GM18858 (cell line): ENCODE measurements at regions not wholly inside any gene's neighbourhood (a gene's known extent, or its start where the extent isn't known, plus 50 kb on each side); places are given as distances from the start of the nearest gene placed in this dataset.
"Not testable (repeated sequence)": the region's sequence is repeated elsewhere in the genome, so short reads cannot be mapped to it uniquely, and the experiment has no call there.

Experiments used
- ATAC-seq: cut with Tn5 transposase; IDR thresholded peaks from one replicate; pipeline ENCODE4 v1.9.1; 2021; ENCODE audit not compliant: unreplicated experiment

DNA sequence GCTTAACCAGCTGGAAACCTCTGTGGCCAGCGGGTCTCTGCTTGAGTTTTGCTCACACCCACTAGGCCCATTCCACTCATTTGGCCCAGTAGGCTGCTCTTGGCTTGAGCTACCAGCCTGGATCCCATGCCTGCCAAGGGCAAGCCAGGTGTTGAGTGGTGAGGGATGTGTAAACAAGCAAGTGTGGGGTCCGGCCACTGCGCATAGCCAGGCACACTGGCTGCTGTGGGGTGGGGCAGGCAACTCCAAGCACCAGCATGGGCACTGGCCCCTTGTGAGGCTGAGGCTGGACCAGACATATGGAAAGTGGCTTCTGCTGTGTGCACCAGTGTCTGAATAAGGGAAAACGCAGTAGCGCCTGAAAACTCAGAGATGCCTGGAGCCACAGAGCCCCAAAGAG, 732.7 kb downstream of the NR4A2 start:
- no peak for ATAC-seq

DNA sequence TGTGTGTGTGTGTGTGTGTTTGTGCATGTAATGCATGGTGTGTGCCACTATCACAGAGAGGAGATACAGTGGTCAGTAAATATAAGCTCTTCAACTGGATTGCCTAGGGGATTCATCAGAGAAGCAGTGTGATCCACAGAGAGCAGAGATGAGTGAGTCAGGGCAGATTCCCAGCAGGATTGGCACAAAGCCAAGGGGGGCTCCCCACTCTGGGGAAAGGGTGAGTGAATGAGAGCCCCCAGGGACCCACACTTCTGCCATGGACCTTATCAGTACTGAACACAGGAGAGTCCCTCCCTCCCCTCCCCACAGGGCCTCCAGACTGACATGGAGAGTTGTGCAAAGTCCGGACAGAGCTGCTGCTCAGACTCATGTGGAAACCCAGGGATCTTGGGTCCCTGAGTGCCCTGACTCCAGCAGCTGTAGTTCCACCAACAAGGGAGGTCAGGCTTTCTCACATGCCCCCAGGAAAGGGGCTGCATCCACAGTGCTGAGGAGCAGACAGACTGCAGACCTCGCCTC, 748.8 kb downstream of the NR4A2 start:
- no peak for ATAC-seq

DNA sequence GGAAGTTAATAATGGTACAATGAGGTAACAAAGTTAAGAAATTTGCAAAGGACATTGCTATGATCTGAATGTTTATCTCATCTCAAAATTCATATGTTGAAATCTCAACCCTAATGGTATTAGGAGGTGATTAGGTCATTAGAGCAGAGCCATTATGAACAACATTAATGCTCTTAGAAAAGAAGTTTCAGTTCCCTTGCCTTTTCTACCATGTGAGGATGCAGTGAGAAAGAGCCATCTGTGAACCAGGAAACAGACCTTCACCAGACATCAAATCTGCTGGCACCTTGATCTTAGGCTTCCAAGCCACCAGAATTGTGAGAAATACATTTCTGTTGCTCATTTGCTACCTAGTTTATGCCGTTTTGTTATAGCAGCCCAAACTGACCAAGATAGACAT, 757.6 kb downstream of the NR4A2 start:
- no peak for ATAC-seq

DNA sequence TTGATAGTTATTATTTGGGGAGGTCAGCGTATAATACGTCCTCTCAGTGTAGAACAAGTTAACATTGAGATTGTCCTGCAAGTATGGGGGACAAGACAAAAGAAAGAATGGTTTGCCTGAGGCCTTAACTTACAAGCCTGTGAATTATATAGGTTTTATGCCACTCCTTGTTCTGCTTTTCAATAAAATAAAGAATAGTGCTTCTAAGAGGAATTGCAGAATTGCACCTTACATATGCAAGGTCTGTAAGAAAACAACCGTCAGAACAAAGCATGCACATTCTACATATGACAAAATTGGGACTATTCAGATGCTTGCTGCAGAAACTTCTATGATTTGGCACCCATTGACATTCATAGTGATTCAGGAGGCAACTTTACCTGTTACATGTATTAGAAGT, 785.0 kb downstream of the NR4A2 start:
- ATAC-seq: no peak

- ATAC-seq: no peak
Observed at GRCh38 chr2:155546721-155547555, 785.6 kb downstream of the NR4A2 start.

- ATAC-seq: not testable (repeated sequence)
Observed at GRCh38 chr2:155539028-155539427, 793.5 kb downstream of the NR4A2 start.

DNA sequence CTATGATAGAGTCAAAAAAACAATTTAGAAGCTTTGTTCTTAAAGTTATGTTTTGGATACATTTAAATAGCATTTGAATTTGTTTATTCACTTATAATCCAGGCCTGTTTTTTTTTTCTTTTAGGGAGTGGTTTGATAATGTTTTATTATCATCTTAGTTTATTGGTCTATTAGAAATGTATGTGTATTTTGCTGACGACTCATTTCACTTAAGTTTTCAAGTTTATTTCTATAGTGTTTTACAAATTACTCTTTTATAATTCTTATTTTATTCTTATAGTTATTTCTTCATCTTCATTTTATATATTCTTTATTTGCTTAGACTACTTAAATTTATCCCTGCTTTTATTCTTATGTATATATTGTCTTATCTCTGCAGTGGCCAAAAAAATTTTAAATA, 804.5 kb downstream of the NR4A2 start:
- no peak for ATAC-seq

GRCh38 chr2:155525199-155525598, 807.3 kb downstream of the NR4A2 start:
- ATAC-seq: no peak

DNA sequence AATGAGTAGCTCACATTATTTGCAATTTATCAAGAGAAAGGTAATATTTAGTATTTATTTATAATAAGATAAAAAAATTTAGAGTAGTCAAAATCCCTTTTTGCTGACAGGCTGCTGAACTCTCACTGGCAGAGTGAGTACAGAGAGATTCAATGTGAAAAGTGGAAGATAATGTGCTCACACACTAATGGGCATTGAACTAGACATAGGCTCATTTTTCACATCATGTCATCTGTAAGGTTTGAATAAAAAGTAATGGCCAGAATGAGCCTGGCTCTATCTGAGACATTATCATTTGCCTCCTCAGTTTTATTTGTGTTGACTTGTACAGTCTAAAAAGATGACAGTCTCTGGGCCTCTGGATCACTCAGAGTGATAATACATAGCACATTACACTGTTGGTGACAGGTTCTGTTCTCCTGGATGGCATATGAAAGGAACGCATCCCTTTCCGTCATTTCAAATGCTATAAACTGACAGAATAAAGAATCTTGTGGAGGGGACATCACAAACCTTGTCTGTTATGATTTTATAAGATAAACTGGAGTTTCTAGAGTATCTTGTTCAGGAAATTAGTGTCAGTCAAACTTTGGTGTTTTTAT, 812.9 kb downstream of the NR4A2 start:
- no peak for ATAC-seq

DNA sequence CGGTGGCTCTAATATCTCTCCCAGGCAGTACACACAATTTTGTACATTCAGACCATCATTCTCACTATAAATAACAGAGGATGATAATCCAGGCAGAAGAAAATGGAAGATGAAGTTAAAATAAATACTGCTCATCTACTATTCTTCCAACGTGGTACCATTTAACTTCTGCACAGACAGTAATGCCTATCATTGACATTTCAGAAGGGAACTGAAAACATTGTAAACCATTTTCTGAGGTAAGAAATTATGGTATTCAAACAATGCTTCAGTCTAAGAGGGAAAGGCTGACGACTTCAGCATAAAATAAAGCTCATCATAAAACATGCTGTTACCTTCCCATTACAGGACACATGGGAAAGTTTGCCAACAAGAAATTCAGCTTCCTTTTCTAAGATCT, 814.4 kb downstream of the NR4A2 start:
- no peak for ATAC-seq

DNA sequence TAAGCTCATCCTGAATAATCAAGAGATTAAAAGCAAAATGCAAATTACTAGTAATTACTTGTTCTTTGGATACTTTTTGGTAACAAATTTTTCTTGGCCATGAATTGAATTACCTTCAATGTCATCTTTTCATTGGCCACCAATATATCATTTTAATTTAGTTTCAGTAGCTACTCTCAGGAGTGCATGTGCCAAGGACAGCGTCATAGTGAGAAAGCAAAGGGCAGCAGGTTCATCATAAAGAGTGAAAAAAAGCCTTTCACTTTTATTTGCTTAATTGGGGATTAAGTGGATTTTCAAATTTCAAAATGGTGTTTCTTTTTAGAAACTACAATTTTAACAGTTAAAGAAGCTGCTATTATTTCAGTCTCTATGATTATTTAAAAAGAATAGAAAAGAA, 815.2 kb downstream of the NR4A2 start:
- no peak for ATAC-seq

DNA sequence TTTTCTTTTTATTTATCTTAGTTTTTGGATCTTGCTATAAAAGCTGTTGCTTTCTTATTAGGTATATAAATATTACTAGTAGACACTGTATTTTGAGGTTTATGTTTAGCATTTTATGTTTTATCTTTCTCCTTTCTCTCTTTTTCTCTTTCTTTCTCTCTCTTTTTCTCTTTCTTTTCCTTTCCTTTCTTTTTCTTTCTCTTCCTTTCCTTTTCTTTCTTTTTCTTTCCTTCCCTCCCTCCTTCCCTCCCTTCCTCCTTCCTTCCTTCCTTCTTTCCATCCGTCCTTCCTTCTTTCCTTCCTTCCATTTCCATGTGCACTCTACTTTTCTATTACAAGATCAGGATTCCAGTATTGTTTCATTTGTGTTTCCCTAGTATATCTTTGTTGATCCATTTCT, 814.8 kb downstream of the KCNJ3 start:
- no peak for ATAC-seq

- no peak for ATAC-seq
Observed at GRCh38 chr2:155502766-155503165, 804.3 kb downstream of the KCNJ3 start.

GRCh38 chr2:155498106-155498505, 799.6 kb downstream of the KCNJ3 start:
- no peak for ATAC-seq

DNA sequence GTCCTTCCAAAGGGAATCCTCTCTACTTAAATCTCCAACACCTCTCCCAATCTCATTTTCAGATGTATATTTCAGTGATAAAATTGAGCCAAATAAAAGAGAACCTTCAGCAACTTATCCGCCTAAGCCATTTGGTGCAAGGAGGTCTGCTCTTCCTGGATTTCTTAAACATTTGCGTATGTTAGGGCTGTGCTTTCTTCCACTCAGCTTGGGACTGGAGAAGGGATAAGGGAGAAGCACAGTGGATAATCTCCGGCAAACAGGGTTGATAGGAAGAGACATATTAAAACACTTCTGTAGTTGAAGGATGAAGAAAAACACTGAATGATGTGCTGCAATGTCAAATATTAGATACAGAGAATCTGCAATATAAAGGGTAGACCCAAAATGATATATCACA, 796.2 kb downstream of the KCNJ3 start:
- ATAC-seq: no peak

DNA sequence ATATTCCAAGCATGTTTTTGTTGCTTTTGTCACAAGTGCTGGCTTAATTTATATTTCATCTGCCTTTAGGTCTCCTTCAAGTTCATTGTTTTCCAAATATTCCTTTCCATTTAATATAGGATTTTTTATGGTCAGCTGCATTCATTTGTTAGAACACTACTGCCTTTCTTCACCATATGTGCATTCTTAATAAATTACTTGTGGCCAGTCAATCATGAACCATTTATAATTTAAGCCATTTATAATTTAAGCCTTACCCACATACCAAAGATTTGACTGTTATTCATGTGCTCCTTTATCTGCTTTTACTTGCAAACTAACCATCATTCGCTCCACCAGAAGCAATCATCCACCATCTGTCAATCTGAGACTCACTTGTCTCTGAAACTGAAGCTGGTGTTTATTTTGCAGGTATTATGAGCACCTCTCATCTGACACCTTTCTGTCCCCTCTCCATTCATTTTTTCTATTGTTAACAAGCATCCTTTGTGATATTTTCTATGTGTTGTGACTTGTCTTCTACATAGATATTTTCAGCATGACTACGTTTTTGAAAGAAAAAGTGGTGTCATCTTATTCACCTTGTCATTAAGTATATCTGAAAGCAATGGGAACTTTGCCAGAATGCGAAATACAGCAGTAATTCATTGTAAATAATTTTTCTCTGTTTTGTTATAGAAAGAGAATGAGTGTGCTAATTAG, 786.8 kb downstream of the KCNJ3 start:
- ATAC-seq: no peak

GRCh38 chr2:155481141-155481540, 782.6 kb downstream of the KCNJ3 start:
- ATAC-seq: no peak

DNA sequence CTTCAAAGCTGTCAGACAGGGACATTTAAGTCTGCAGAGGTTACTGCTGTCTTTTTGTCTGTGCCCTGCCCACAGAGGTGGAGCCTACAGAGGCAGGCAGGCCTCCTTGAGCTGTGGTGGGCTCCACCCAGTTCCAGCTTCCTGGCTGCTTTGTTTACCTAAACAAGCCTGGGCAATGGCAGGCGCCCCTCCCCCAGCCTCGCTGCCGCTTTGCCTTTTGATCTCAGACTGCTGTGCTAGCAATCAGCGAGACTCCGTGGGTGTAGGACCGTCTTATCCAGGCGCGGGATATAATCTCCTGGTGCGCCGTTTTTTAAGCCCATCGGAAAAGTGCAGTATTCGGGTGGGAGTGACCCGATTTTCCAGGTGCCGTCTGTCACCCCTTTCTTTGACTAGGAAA, 773.5 kb downstream of the KCNJ3 start:
- ATAC-seq: not testable (repeated sequence)

DNA sequence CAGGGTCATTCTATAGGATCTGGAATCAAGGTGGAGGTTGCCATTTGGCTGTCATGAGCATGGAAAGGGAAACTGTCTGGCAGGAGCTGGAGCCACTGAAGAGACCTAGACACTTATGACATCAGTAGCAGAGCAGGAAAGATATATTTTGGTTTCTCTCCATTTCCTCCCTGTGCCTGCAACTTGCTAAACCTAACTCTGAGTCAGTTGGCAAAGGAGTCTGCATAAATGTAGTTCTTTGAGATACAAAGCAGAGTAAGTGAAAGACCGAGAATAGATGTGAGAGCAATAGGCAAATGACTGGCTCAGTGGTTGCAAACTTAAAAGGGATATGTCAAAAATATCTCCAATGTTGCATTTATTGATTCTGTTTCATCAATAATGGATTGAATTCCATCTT, 757.7 kb downstream of the KCNJ3 start:
- ATAC-seq: no peak

DNA sequence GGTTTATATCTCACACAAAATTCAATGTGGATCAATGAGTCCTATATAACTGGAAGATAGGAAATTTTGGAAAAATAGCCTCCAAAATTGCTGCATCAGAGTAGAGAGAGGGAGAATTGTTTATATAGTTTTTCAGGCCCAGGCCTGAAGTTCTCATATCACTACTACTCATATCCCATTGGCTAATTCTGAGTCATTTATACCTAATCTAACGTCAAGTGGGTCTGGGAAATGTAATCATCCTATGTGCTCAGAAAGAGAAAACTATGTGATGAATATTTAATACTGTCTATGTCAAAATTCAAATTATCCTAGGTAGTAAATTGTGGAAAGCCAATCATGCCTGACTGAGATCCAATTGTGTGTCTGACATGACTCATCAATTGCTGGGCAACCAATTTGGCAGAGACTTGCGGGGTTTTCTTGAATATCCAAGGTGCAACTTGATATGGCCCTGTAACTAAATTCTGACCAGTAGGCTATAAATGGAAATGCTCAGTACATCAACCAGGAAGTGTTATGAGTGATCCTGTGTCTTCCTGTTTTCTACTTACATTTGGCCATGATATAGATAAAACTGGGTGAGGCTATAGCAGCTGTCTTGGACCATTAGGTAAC, 744.4 kb downstream of the KCNJ3 start:
- ATAC-seq: no peak

DNA sequence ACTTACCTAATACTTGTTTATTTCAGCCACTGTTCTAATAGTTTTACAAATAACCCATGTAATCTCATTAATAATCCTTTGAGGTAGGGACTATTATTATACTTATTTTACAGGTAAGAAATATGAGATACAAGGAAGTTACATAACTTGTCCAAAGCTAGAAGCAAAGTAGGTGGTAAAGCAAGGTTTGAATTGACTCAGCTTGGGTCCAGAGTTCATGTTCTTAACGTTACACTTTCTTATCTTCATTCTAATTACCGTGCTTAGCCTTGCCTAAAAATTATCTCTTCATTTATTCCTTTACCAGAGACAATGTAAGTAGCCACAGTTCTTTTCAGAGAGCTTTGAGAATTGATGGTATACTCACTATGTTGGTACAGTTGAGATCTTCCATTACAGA, 743.6 kb downstream of the KCNJ3 start:
- no peak for ATAC-seq
